ENCODE measurements at regions not wholly inside any gene's neighbourhood (a gene's known extent, or its start where the extent isn't known, plus 50 kb on each side); places are given as distances from the start of the nearest gene placed in this dataset.
"Not testable (repeated sequence)": the region's sequence is repeated elsewhere in the genome, so short reads cannot be mapped to it uniquely, and the experiment has no call there.

GRCh38 chr13:22789027-22789593 is 391.7 kb upstream of the SGCG start:
- DNase-seq, result no peak

- no peak for DNase-seq
Measured at GRCh38 chr13:22789916-22790315, 390.9 kb upstream of the SGCG start.

- no peak for DNase-seq
Measured at GRCh38 chr13:22793598-22794134, 387.1 kb upstream of the SGCG start.

- no peak for DNase-seq
Measured at GRCh38 chr13:22800526-22801401, 380.0 kb upstream of the SGCG start.

- no peak for DNase-seq
Measured at GRCh38 chr13:22801402-22802003, 379.3 kb upstream of the SGCG start.

- DNase-seq, result no peak
Measured at GRCh38 chr13:22812793-22813192, 368.0 kb upstream of the SGCG start.

- not testable (repeated sequence) for DNase-seq
Measured at GRCh38 chr13:22813531-22814377, 367.0 kb upstream of the SGCG start.

- not testable (repeated sequence) for DNase-seq
Measured at GRCh38 chr13:22814433-22814832, 366.3 kb upstream of the SGCG start.

GRCh38 chr13:22821589-22821988 is 359.2 kb upstream of the SGCG start:
- DNase-seq, result no peak

GRCh38 chr13:22825186-22825585 is 355.6 kb upstream of the SGCG start:
- no peak for DNase-seq

GRCh38 chr13:22828081-22828480 is 352.7 kb upstream of the SGCG start:
- no peak for DNase-seq

- no peak for DNase-seq
Measured at GRCh38 chr13:22836475-22836874, 344.3 kb upstream of the SGCG start.

- DNase-seq, result no peak
Measured at GRCh38 chr13:22837980-22838647, 342.7 kb upstream of the SGCG start.

GRCh38 chr13:22839603-22840530 is 340.9 kb upstream of the SGCG start:
- DNase-seq, result no peak

- no peak for DNase-seq
Measured at GRCh38 chr13:22846551-22846950, 334.2 kb upstream of the SGCG start.

- DNase-seq, result no peak
Measured at GRCh38 chr13:22848539-22849052, 332.2 kb upstream of the SGCG start.

- no peak for DNase-seq
Measured at GRCh38 chr13:22855926-22856325, 324.9 kb upstream of the SGCG start.

- not testable (repeated sequence) for DNase-seq
Measured at GRCh38 chr13:22858980-22859379, 321.8 kb upstream of the SGCG start.

GRCh38 chr13:22859411-22859810 is 321.4 kb upstream of the SGCG start:
- not testable (repeated sequence) for DNase-seq

GRCh38 chr13:22861958-22862466 is 318.8 kb upstream of the SGCG start:
- no peak for DNase-seq

- no peak for DNase-seq
Measured at GRCh38 chr13:22862478-22862877, 318.3 kb upstream of the SGCG start.

Data from activated CD4-positive, alpha-beta T cell treated with anti-CD3 and anti-CD28 coated beads for 4 hours (primary cell).